Choroid plexus epithelial cell (primary cell): ENCODE measurements at regions not wholly inside any gene's neighbourhood (a gene's known extent, or its start where the extent isn't known, plus 50 kb on each side); places are given as distances from the start of the nearest gene placed in this dataset.

ENCODE experiments used
- DNase-seq: peaks from one replicate; pipeline ENCODE4 v3.0.0-alpha.2; 2010; ENCODE audit warnings: low read depth
- H3K4me3 ChIP-seq: 2 replicates; pipeline ENCODE4 v1.5.1; 2011; ENCODE audit warnings: low read depth, mild to moderate bottlenecking, control low read depth, low read length, moderate library complexity
- CTCF ChIP-seq: conservative IDR thresholded peaks from 2 replicates; pipeline ENCODE4 v1.5.1; 2011; ENCODE audit warnings: low read depth, mild to moderate bottlenecking, control low read depth, inconsistent platforms, low read length, moderate library complexity

DNA sequence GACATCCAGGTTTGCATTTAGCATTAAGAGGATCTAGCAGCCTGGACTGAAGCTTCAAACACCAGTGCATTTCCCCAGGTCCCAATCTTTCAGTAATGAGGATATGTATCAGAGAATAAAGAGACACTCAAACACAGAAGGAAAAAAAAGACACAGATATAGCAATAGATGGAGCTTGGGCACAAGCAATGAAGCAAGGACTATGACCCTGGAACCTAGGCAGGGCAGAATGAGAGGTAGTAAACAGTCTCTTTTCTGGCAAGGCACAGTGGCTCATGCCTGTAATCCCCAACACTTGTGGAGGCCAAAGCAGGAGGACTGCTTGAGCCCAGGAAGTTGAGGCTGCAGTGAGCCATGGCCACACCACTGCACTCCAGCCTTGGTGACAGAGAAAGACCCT, 80.7 kb upstream of the HNRNPA3 start:
- no peak overlapping the region for H3K4me3 ChIP-seq
- no peak for DNase-seq
- no peak for TF ChIP-seq CTCF

DNA sequence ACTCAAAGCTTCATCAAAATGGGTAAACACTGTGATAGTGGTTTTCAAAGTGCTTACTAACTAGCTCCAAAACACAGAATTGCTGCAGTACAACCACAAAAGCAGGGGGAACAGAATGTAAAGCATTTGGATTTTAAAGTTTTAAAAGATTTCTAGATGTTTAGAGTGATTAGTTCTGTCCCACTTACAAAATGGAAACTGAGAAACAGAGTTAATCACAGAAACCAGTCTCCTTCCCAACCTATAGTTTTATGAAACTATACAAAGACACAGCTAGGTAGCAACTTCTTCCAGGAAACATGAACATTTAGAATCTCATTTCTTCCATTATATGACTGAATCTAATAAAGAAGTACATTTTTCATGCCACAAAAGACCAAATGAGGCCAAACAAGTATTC, 73.8 kb upstream of the HNRNPA3 start:
- H3K4me3 ChIP-seq, result no peak overlapping the region
- TF ChIP-seq CTCF, result no peak
- DNase-seq, result no peak

GRCh38 chr2:177141866-177142265, 70.7 kb upstream of the HNRNPA3 start:
- no peak overlapping the region for H3K4me3 ChIP-seq
- DNase-seq, result no peak
- no peak for TF ChIP-seq CTCF

DNA sequence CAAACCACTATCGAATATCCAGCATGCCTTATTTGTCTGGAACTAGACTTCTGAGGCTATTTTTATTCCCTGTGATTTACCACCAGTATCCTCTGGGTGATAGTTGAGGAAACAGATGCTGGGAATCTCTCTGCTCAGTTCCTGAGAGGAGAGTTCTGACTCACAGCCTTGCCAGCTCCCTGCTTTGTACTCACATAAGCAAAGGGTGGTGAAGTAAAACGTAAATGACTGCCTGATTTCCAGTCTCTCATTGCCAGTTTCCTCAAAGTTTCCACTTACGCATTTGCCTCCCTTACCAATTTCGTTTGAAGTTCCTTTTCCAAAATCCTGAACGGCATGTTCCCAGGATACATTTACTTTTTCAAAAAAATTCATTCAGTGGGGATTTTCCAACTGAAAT, 69.2 kb upstream of the HNRNPA3 start:
- peak; percentile 62 for DNase-seq
- TF ChIP-seq CTCF, result no peak
- no peak overlapping the region for H3K4me3 ChIP-seq

DNA sequence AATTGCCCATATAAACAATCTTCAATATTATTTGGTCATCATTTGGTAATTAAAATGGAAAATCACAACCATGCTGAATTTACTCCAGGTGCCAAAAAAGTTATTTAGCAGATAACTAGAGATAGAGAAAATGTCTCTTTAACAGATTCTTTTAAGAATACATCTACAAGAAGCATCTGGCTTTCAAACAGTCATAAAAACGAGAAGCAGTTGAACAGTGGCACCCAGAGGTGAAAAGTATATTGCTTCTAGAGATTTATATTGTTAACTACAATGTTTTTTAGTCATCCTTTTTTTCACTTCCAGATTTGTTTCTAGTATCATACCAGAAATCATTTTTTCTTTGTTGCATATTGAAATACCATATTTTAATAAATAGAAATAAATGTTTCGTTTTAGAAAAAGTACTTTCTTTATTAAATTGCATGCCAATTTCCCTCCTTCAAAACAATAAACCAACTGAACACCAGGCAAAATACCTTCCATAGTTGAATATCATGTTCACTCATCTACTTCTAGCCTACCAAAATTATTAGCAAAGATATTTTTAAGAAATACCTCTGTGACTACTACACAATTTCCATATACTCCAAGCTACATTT, 65.4 kb upstream of the HNRNPA3 start:
- no peak overlapping the region for H3K4me3 ChIP-seq
- peak; percentile 65 for TF ChIP-seq CTCF

DNA sequence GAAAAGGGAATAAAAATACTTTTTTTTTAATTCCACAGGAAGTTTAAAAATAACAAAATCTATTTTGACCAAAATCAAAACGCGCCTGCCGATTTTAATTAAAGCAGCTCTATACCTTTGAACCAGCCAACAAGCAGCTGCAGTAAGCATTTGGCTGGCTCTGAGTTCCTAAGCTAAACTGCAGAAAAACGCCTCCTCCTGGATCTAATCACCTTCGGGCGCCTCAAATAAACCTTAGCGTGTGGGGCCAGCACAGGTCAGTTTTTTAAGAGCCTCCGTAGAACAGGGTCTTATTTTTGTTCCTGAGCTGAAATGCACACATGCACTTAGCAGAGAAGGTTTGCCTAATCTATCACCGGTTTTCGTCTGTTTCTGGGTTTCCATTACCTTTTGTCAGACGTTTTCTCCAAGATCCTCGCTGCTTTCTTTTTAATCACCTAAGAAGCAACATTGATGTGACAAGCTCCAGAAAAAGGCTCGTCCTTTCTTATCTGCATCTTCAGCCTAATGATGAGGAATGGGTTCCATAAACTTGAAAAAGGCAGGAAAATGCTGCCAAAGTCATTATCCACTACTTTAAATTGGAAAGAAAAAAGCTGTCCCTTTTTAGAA, 64.7 kb upstream of the HNRNPA3 start:
- no peak for TF ChIP-seq CTCF
- H3K4me3 ChIP-seq, result no peak overlapping the region
- DNase-seq, result no peak

More for the DNA sequence above, 65.4 kb upstream of the HNRNPA3 start:
- peak; percentile 80 for DNase-seq

DNA sequence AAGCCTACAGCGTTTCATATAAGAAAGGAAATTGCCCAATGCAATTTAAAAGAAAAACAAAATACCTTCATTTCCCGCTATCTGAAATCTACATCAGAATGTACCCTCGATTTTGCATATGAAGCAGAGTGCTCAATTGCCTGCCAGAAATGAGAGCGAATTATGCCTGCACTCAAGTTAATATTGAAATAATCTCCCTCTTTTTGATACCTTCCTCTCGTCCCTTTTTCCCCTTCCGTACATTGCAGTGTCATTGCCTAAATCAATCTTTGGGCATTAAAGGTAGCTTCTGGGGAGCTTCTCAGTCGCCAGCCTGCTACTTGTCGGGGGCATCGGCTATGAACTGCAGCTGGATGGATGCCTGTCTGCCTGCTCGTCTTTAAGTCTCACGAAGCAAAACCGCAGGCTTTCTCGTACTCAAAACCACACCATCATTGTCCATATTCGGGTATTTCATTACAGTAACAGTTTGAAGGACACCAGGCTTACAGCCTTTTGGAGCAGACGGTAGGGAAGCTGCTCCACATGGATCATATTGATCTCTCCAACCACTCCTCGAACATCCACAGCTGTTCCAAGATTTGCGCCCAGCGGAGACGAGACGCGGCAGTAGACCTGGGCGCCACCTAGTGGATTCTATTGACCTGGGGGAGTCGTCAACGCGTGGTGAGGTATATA, 64.0 kb upstream of the HNRNPA3 start:
- DNase-seq, result peak; percentile 76
- peak; percentile 96 for TF ChIP-seq CTCF
- peak overlapping the region; percentile 45 for H3K4me3 ChIP-seq
